Left lung (tissue), 4 donors: ENCODE measurements at regions not wholly inside any gene's neighbourhood (a gene's known extent, or its start where the extent isn't known, plus 50 kb on each side); places are given as distances from the start of the nearest gene placed in this dataset.

Experiments used
- ATAC-seq: fragments of 200-7000 bp; cut with Tn5 transposase; one replicate; pipeline ENCODE4 v1.9.1; 2020; ENCODE audit warnings: moderate library complexity
- DNase-seq, 4 donors: peaks; one replicate each; pipeline ENCODE4 v3.0.0-alpha.2; 2013 to 2020
- H3K27ac ChIP-seq, 2 donors: fragments of 200-600 bp; sonication (generic) in 1 of 2; one replicate each; pipeline versions ENCODE4 v1.5.0 to v1.8.0; 2020 to 2021
- H3K27me3 ChIP-seq, 2 donors: fragments of 200-600 bp; sonication (generic) in 1 of 2; one replicate each; pipeline versions ENCODE4 v1.5.0 to v1.8.0; 2020 to 2021
- H3K36me3 ChIP-seq, 2 donors: fragments of 200-600 bp; sonication (generic) in 1 of 2; one replicate each; pipeline versions ENCODE4 v1.5.0 to v1.8.0; 2020 to 2021
- H3K4me1 ChIP-seq, 2 donors: fragments of 200-600 bp; one replicate each; pipeline ENCODE4 v1.8.0; 2021
- H3K4me3 ChIP-seq, 2 donors: fragments of 200-600 bp; sonication (generic) in 1 of 2; one replicate each; pipeline versions ENCODE4 v1.5.0 to v1.8.0; 2020 to 2021; ENCODE audit warnings: mild to moderate bottlenecking in 1 of 2
- H3K9me3 ChIP-seq, 2 donors: fragments of 200-600 bp; sonication (generic) in 1 of 2; one replicate each; pipeline versions ENCODE4 v1.5.0 to v1.8.0; 2020 to 2021
- CTCF ChIP-seq, 2 donors: fragments of 200-600 bp; sonication (generic) in 1 of 2; IDR thresholded peaks; one replicate each; pipeline versions ENCODE4 v1.5.0 to v1.8.0; 2021; ENCODE audit warnings: antibody characterized with exemption in 2 of 2
- intact Hi-C, 2 donors: fragments of 100-400 bp; cut with DNase I; formaldehyde crosslinking; loops; one replicate each; pipeline versions ENCODE4 v1.11.2 to v1.14.2; 2022
- donor health status: DM: no; HTN: yes; CAD: no.
- donor health status: DM: no; HTN: no; CAD: no.

GRCh38 chr3:88209356-88209755, 59.6 kb downstream of the C3orf38 start:
- ATAC-seq (no peak), DNase-seq (no peak)
- H3K4me1 ChIP-seq = no peaks in the 10 kb centered on the region
- intact Hi-C loops = no loop called here
- H3K4me3 ChIP-seq = no peak overlapping the region
- H3K27me3 ChIP-seq = no peaks in the 10 kb centered on the region
- no peak for TF ChIP-seq CTCF (IDR thresholded peaks at IDR 0.05)
- H3K27ac ChIP-seq = no peak overlapping the region
- H3K9me3 ChIP-seq = no peaks in the 10 kb centered on the region
- H3K36me3 ChIP-seq = no peaks in the 10 kb centered on the region

GRCh38 chr3:88211096-88211890, 61.5 kb downstream of the C3orf38 start:
- peak in 1 of 4 donors; percentile 10 for DNase-seq
- Histone ChIP-seq H3K9me3 (no peaks in the 10 kb centered on the region), H3K36me3 (no peaks in the 10 kb centered on the region), H3K4me3 (no peak overlapping the region), H3K27ac (no peak overlapping the region), H3K27me3 (no peaks in the 10 kb centered on the region), H3K4me1 (no peaks in the 10 kb centered on the region)
- intact Hi-C loops = no loop called here
- no peak for ATAC-seq
- TF ChIP-seq CTCF (IDR thresholded peaks at IDR 0.05) = no peak

- Histone ChIP-seq H3K27me3 (no peaks in the 10 kb centered on the region), H3K9me3 (no peaks in the 10 kb centered on the region), H3K27ac (no peak overlapping the region), H3K4me3 (no peak overlapping the region), H3K36me3 (no peaks in the 10 kb centered on the region), H3K4me1 (no peaks in the 10 kb centered on the region)
- peak; percentile 96 for ATAC-seq
- TF ChIP-seq CTCF (IDR thresholded peaks at IDR 0.05) = peak in 1 of 2 donors; percentile 45
- DNase-seq = peak in 3 of 4 donors; percentile 40 to 75 (median 41)
- intact Hi-C loops = no loop called here
Observed at GRCh38 chr3:88219138-88219792, 69.5 kb downstream of the C3orf38 start.

- H3K4me1 ChIP-seq = no peaks in the 10 kb centered on the region
- no peaks in the 10 kb centered on the region for H3K9me3 ChIP-seq
- intact Hi-C loops = no loop called here
- no peak overlapping the region for H3K4me3 ChIP-seq
- H3K27me3 ChIP-seq = no peaks in the 10 kb centered on the region
- no peak for TF ChIP-seq CTCF (IDR thresholded peaks at IDR 0.05)
- no peaks in the 10 kb centered on the region for H3K36me3 ChIP-seq
- DNase-seq (no peak), ATAC-seq (no peak)
- H3K27ac ChIP-seq = no peak overlapping the region
Observed at GRCh38 chr3:88220126-88220525, 70.4 kb downstream of the C3orf38 start.

GRCh38 chr3:88221726-88222125, 72.0 kb downstream of the C3orf38 start:
- no peaks in the 10 kb centered on the region for H3K27me3 ChIP-seq
- no peak for DNase-seq
- intact Hi-C loops = no loop called here

More at GRCh38 chr3:88221726-88222125, 72.0 kb downstream of the C3orf38 start:
- no peak for ATAC-seq
- Histone ChIP-seq H3K4me3 (no peak overlapping the region), H3K4me1 (no peaks in the 10 kb centered on the region), H3K36me3 (no peaks in the 10 kb centered on the region), H3K27ac (no peak overlapping the region), H3K9me3 (no peaks in the 10 kb centered on the region)
- TF ChIP-seq CTCF (IDR thresholded peaks at IDR 0.05) = no peak
